Cardiac muscle cell (in vitro differentiated cells and primary cell): ENCODE measurements at regions not wholly inside any gene's neighbourhood (a gene's known extent, or its start where the extent isn't known, plus 50 kb on each side); places are given as distances from the start of the nearest gene placed in this dataset.

ENCODE experiments used
- DNase-seq, 2 donors: peaks; one replicate each; pipeline versions ENCODE4 v3.0.0 to v3.0.0-alpha.2; 2010 to 2017; ENCODE audit warnings: low read depth in 1 of 2, low spot score in 1 of 2
- H3K27ac ChIP-seq: fragments of 200-600 bp; sonication (generic); 2 replicates; pipeline ENCODE4 v1.5.1; 2016
- H3K27me3 ChIP-seq: fragments of 200-600 bp; sonication (generic); 2 replicates; pipeline ENCODE4 v1.6.0; 2016; ENCODE audit warnings: control low read depth
- H3K36me3 ChIP-seq: fragments of 200-600 bp; sonication (generic); 2 replicates; pipeline ENCODE4 v1.5.1; 2016; ENCODE audit warnings: control low read depth
- H3K4me1 ChIP-seq: fragments of 200-600 bp; sonication (generic); 2 replicates; pipeline ENCODE4 v1.8.1; 2017; ENCODE audit warnings: low read depth, mild to moderate bottlenecking, mixed run types
- H3K4me3 ChIP-seq: fragments of 200-600 bp; sonication (generic); 2 replicates; pipeline ENCODE4 v1.5.1; 2016; ENCODE audit warnings: mild to moderate bottlenecking
- H3K9me3 ChIP-seq: fragments of 200-600 bp; sonication (generic); 2 replicates; pipeline ENCODE4 v1.5.1; 2017; ENCODE audit warnings: low read depth, mild to moderate bottlenecking, control low read depth
- CTCF ChIP-seq: IDR thresholded peaks from 2 replicates; pipeline ENCODE4 v1.5.1; 2012; ENCODE audit warnings: low read depth, mild to moderate bottlenecking, low read length

- H3K4me1 ChIP-seq, result no peaks in the 10 kb centered on the region
- DNase-seq, result no peak
- TF ChIP-seq CTCF, result no peak
- H3K4me3 ChIP-seq, result no peak overlapping the region
- H3K9me3 ChIP-seq, result no peaks in the 10 kb centered on the region
- no peak overlapping the region for H3K27ac ChIP-seq
- H3K27me3 ChIP-seq, result no peaks in the 10 kb centered on the region
- H3K36me3 ChIP-seq, result no peaks in the 10 kb centered on the region
Observed at GRCh38 chr9:81292056-81292805, 397.1 kb downstream of the TLE1 start.

GRCh38 chr9:81289622-81290021, 399.7 kb downstream of the TLE1 start:
- DNase-seq, result no peak
- Histone ChIP-seq H3K4me3 (no peak overlapping the region), H3K9me3 (no peaks in the 10 kb centered on the region), H3K27ac (no peak overlapping the region), H3K4me1 (no peaks in the 10 kb centered on the region), H3K36me3 (no peaks in the 10 kb centered on the region), H3K27me3 (no peaks in the 10 kb centered on the region)
- TF ChIP-seq CTCF, result no peak

GRCh38 chr9:81268048-81268447, 421.3 kb downstream of the TLE1 start:
- no peak overlapping the region for H3K27ac ChIP-seq
- no peak for TF ChIP-seq CTCF
- no peaks in the 10 kb centered on the region for H3K4me1 ChIP-seq
- peak in 1 of 2 donors; percentile 5 for DNase-seq
- no peaks in the 10 kb centered on the region for H3K9me3 ChIP-seq
- H3K36me3 ChIP-seq, result no peaks in the 10 kb centered on the region
- no peak overlapping the region for H3K4me3 ChIP-seq
- no peaks in the 10 kb centered on the region for H3K27me3 ChIP-seq

- H3K27me3 ChIP-seq, result no peaks in the 10 kb centered on the region
- no peak overlapping the region for H3K4me3 ChIP-seq
- H3K9me3 ChIP-seq, result no peaks in the 10 kb centered on the region
- H3K36me3 ChIP-seq, result no peaks in the 10 kb centered on the region
- no peaks in the 10 kb centered on the region for H3K4me1 ChIP-seq
- TF ChIP-seq CTCF, result no peak
- H3K27ac ChIP-seq, result no peak overlapping the region
- DNase-seq, result peak in 1 of 2 donors; percentile 34
Observed at GRCh38 chr9:81266674-81267073, 422.7 kb downstream of the TLE1 start.

- Histone ChIP-seq H3K4me3 (no peak overlapping the region), H3K27me3 (no peaks in the 10 kb centered on the region), H3K9me3 (no peaks in the 10 kb centered on the region), H3K36me3 (no peaks in the 10 kb centered on the region), H3K27ac (no peak overlapping the region), H3K4me1 (no peaks in the 10 kb centered on the region)
- no peak for TF ChIP-seq CTCF
- peak in 1 of 2 donors; percentile 51 for DNase-seq
Observed at GRCh38 chr9:81266086-81266485, 423.3 kb downstream of the TLE1 start.

GRCh38 chr9:81264516-81264915, 424.8 kb downstream of the TLE1 start:
- no peak overlapping the region for H3K27ac ChIP-seq
- no peaks in the 10 kb centered on the region for H3K27me3 ChIP-seq
- no peaks in the 10 kb centered on the region for H3K4me1 ChIP-seq
- H3K9me3 ChIP-seq, result no peaks in the 10 kb centered on the region
- TF ChIP-seq CTCF, result no peak
- DNase-seq, result peak in 1 of 2 donors; percentile 50
- H3K36me3 ChIP-seq, result no peaks in the 10 kb centered on the region
- H3K4me3 ChIP-seq, result no peak overlapping the region
